ENCODE measurements at regions not wholly inside any gene's neighbourhood (a gene's known extent, or its start where the extent isn't known, plus 50 kb on each side); places are given as distances from the start of the nearest gene placed in this dataset.

DNA sequence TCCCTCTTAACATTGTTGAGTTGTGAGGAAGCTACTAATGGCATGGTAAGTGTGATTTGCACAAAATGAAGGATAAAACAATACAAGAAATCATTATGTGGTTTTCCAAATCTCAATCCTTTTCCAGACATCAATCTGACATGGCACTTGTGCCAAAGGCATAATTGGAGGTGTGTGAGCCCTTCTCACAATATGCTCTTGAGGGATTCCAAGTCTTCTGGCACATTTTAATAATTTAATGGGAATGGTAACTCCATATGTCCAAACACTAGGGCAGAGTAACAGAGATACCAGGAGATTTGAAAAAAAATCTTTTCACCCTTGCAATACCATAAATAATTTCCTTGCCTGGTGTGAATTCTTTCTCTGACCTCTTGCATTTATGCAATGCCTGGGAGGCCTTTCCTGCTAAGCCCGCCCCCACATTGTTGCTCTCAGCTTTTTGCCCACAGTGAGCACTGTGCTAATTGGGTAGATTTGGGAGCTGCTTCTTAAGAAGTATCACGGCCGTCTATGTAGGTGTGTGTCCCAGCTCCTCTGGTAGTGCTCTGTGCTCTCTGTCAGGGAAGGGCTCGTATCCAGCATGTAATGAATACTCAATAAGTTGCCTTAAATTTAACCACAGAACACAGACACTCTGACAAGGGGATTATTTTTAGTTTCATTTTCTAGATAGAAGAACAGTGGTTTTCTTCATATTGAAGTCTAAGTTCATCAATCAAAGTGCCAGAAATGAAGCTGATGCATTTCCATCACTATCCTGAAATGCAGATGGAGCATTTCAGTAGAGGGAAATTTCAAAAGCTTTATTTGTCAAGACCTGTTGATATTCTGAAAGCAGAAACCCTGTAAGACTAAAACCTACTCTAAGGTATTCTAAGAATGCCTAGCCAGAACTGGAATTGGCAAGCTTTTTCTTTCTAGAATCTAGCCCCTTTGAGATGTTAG is 54.4 kb upstream of the CEP85L start:
- TF ChIP-seq, protein P1, sequence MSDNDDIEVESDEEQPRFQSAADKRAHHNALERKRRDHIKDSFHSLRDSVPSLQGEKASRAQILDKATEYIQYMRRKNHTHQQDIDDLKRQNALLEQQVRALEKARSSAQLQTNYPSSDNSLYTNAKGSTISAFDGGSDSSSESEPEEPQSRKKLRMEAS (IDR thresholded peaks at IDR 0.05), result no peak
- TF ChIP-seq, protein P2, sequence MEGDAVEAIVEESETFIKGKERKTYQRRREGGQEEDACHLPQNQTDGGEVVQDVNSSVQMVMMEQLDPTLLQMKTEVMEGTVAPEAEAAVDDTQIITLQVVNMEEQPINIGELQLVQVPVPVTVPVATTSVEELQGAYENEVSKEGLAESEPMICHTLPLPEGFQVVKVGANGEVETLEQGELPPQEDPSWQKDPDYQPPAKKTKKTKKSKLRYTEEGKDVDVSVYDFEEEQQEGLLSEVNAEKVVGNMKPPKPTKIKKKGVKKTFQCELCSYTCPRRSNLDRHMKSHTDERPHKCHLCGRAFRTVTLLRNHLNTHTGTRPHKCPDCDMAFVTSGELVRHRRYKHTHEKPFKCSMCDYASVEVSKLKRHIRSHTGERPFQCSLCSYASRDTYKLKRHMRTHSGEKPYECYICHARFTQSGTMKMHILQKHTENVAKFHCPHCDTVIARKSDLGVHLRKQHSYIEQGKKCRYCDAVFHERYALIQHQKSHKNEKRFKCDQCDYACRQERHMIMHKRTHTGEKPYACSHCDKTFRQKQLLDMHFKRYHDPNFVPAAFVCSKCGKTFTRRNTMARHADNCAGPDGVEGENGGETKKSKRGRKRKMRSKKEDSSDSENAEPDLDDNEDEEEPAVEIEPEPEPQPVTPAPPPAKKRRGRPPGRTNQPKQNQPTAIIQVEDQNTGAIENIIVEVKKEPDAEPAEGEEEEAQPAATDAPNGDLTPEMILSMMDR (IDR thresholded peaks at IDR 0.05; ENCODE audit: low read depth, low read length, missing input control), result no peak
- TF ChIP-seq RAD21 (IDR thresholded peaks at IDR 0.05), result no peak
- TF ChIP-seq, protein P3, sequence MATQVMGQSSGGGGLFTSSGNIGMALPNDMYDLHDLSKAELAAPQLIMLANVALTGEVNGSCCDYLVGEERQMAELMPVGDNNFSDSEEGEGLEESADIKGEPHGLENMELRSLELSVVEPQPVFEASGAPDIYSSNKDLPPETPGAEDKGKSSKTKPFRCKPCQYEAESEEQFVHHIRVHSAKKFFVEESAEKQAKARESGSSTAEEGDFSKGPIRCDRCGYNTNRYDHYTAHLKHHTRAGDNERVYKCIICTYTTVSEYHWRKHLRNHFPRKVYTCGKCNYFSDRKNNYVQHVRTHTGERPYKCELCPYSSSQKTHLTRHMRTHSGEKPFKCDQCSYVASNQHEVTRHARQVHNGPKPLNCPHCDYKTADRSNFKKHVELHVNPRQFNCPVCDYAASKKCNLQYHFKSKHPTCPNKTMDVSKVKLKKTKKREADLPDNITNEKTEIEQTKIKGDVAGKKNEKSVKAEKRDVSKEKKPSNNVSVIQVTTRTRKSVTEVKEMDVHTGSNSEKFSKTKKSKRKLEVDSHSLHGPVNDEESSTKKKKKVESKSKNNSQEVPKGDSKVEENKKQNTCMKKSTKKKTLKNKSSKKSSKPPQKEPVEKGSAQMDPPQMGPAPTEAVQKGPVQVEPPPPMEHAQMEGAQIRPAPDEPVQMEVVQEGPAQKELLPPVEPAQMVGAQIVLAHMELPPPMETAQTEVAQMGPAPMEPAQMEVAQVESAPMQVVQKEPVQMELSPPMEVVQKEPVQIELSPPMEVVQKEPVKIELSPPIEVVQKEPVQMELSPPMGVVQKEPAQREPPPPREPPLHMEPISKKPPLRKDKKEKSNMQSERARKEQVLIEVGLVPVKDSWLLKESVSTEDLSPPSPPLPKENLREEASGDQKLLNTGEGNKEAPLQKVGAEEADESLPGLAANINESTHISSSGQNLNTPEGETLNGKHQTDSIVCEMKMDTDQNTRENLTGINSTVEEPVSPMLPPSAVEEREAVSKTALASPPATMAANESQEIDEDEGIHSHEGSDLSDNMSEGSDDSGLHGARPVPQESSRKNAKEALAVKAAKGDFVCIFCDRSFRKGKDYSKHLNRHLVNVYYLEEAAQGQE (IDR thresholded peaks at IDR 0.05), result no peak
- TF ChIP-seq YY1 (IDR thresholded peaks at IDR 0.05), result no peak
- TF ChIP-seq RXRA (IDR thresholded peaks at IDR 0.05), result no peak
- TF ChIP-seq SP1 (IDR thresholded peaks at IDR 0.05), result no peak
- no peak for TF ChIP-seq GABPA (IDR thresholded peaks at IDR 0.05 in 1 of 2, conservative IDR thresholded peaks at IDR 0.05 in 1 of 2)
- TF ChIP-seq, protein P4, sequence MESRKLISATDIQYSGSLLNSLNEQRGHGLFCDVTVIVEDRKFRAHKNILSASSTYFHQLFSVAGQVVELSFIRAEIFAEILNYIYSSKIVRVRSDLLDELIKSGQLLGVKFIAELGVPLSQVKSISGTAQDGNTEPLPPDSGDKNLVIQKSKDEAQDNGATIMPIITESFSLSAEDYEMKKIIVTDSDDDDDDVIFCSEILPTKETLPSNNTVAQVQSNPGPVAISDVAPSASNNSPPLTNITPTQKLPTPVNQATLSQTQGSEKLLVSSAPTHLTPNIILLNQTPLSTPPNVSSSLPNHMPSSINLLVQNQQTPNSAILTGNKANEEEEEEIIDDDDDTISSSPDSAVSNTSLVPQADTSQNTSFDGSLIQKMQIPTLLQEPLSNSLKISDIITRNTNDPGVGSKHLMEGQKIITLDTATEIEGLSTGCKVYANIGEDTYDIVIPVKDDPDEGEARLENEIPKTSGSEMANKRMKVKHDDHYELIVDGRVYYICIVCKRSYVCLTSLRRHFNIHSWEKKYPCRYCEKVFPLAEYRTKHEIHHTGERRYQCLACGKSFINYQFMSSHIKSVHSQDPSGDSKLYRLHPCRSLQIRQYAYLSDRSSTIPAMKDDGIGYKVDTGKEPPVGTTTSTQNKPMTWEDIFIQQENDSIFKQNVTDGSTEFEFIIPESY (IDR thresholded peaks at IDR 0.05), result no peak
- TF ChIP-seq FOXA1 (IDR thresholded peaks at IDR 0.05), result no peak
- no peak for TF ChIP-seq TAF1 (conservative IDR thresholded peaks at IDR 0.05)
- TF ChIP-seq JUND (IDR thresholded peaks at IDR 0.05), result no peak
- TF ChIP-seq EGR1 (IDR thresholded peaks at IDR 0.05; ENCODE audit: low read depth in 2 of 2), result no peak
- no peak for TF ChIP-seq NR2F2 (IDR thresholded peaks at IDR 0.05)

Data from liver (tissue), 3 donors.